Brain microvascular endothelial cell (primary cell): ENCODE measurements at regions not wholly inside any gene's neighbourhood (a gene's known extent, or its start where the extent isn't known, plus 50 kb on each side); places are given as distances from the start of the nearest gene placed in this dataset.

ENCODE experiments used
- DNase-seq: peaks from one replicate; pipeline ENCODE4 v3.0.0-alpha.2; 2020
- H3K27ac ChIP-seq: fragments of 250-450 bp; sonication (Bioruptor Pico); 2 replicates; pipeline ENCODE4 v1.5.1; 2020; ENCODE audit warnings: mild to moderate bottlenecking, moderate library complexity
- H3K27me3 ChIP-seq: fragments of 250-450 bp; sonication (Bioruptor Pico); replicated peaks from 2 replicates; pipeline ENCODE4 v1.5.1; 2020; ENCODE audit warnings: mild to moderate bottlenecking
- H3K36me3 ChIP-seq: fragments of 250-450 bp; sonication (Bioruptor Pico); replicated peaks from 2 replicates; pipeline ENCODE4 v1.5.1; 2020; ENCODE audit warnings: mild to moderate bottlenecking
- H3K4me3 ChIP-seq: 2 replicates; pipeline ENCODE4 v1.5.1; 2011; ENCODE audit warnings: low read depth, mild to moderate bottlenecking, control low read depth, low read length, moderate library complexity
- CTCF ChIP-seq: IDR thresholded peaks from 2 replicates; pipeline ENCODE4 v1.5.1; 2011; ENCODE audit warnings: low read depth, mild to moderate bottlenecking, moderate library complexity, low read length, control low read depth, inconsistent platforms; ENCODE audit errors: missing control alignments
- in situ Hi-C: cut with HindIII; loops from 2 replicates; pipeline ENCODE4 v1.10.0; 2017; ENCODE audit warnings: low sequenced_read_pairs, low pct_ligation_motif_present

GRCh38 chr3:153073636-153074035 lies 88.4 kb upstream of the RAP2B start:
- no peak overlapping the region for H3K4me3 ChIP-seq
- TF ChIP-seq CTCF: no peak
- DNase-seq: no peak
- no peaks in the 10 kb centered on the region for H3K27me3 ChIP-seq
- no peak overlapping the region for H3K27ac ChIP-seq
- in situ Hi-C loops: loop anchor here (25.0 kb wide), 2 partner anchors 89 to 214 kb away; partner anchors contain the start of gene RAP2B
- no peaks in the 10 kb centered on the region for H3K36me3 ChIP-seq

GRCh38 chr3:153078826-153079225 lies 83.2 kb upstream of the RAP2B start:
- H3K27me3 ChIP-seq: no peaks in the 10 kb centered on the region
- no peak for TF ChIP-seq CTCF
- DNase-seq: no peak
- no peaks in the 10 kb centered on the region for H3K36me3 ChIP-seq
- no peak overlapping the region for H3K4me3 ChIP-seq
- no peak overlapping the region for H3K27ac ChIP-seq
- in situ Hi-C loops: no loop called here

- in situ Hi-C loops: no loop called here
- no peak for TF ChIP-seq CTCF
- Histone ChIP-seq H3K4me3 (no peak overlapping the region), H3K27ac (no peak overlapping the region), H3K27me3 (no peaks in the 10 kb centered on the region), H3K36me3 (no peaks in the 10 kb centered on the region)
- no peak for DNase-seq
Measured at GRCh38 chr3:153079386-153079785, 82.6 kb upstream of the RAP2B start.

- no peak for TF ChIP-seq CTCF
- Histone ChIP-seq H3K27me3 (no peaks in the 10 kb centered on the region), H3K27ac (no peak overlapping the region), H3K36me3 (no peaks in the 10 kb centered on the region), H3K4me3 (no peak overlapping the region)
- in situ Hi-C loops: no loop called here
- DNase-seq: no peak
Measured at GRCh38 chr3:153080778-153081240, 81.2 kb upstream of the RAP2B start.

- Histone ChIP-seq H3K27me3 (no peaks in the 10 kb centered on the region), H3K4me3 (no peak overlapping the region), H3K27ac (no peak overlapping the region), H3K36me3 (no peaks in the 10 kb centered on the region)
- DNase-seq: no peak
- TF ChIP-seq CTCF: no peak
- in situ Hi-C loops: no loop called here
Measured at GRCh38 chr3:153084431-153084830, 77.6 kb upstream of the RAP2B start.
